Brain microvascular endothelial cell (primary cell): ENCODE measurements at regions not wholly inside any gene's neighbourhood (a gene's known extent, or its start where the extent isn't known, plus 50 kb on each side); places are given as distances from the start of the nearest gene placed in this dataset.
"Not testable (repeated sequence)": the region's sequence is repeated elsewhere in the genome, so short reads cannot be mapped to it uniquely, and the experiment has no call there.

Source experiments
- DNase-seq: peaks from one replicate; pipeline ENCODE4 v3.0.0-alpha.2; 2020
- H3K27ac ChIP-seq: fragments of 250-450 bp; sonication (Bioruptor Pico); 2 replicates; pipeline ENCODE4 v1.5.1; 2020; ENCODE audit warnings: mild to moderate bottlenecking, moderate library complexity
- H3K27me3 ChIP-seq: fragments of 250-450 bp; sonication (Bioruptor Pico); replicated peaks from 2 replicates; pipeline ENCODE4 v1.5.1; 2020; ENCODE audit warnings: mild to moderate bottlenecking
- H3K36me3 ChIP-seq: fragments of 250-450 bp; sonication (Bioruptor Pico); replicated peaks from 2 replicates; pipeline ENCODE4 v1.5.1; 2020; ENCODE audit warnings: mild to moderate bottlenecking
- H3K4me3 ChIP-seq: 2 replicates; pipeline ENCODE4 v1.5.1; 2011; ENCODE audit warnings: low read depth, mild to moderate bottlenecking, control low read depth, low read length, moderate library complexity
- in situ Hi-C: cut with HindIII; loops from 2 replicates; pipeline ENCODE4 v1.10.0; 2017; ENCODE audit warnings: low sequenced_read_pairs, low pct_ligation_motif_present
- TF ChIP-seq, protein P1 (sequence below): IDR thresholded peaks from 2 replicates; pipeline ENCODE4 v1.5.1; 2011; ENCODE audit warnings: low read depth, mild to moderate bottlenecking, moderate library complexity, low read length, control low read depth, inconsistent platforms; ENCODE audit errors: missing control alignments

DNA sequence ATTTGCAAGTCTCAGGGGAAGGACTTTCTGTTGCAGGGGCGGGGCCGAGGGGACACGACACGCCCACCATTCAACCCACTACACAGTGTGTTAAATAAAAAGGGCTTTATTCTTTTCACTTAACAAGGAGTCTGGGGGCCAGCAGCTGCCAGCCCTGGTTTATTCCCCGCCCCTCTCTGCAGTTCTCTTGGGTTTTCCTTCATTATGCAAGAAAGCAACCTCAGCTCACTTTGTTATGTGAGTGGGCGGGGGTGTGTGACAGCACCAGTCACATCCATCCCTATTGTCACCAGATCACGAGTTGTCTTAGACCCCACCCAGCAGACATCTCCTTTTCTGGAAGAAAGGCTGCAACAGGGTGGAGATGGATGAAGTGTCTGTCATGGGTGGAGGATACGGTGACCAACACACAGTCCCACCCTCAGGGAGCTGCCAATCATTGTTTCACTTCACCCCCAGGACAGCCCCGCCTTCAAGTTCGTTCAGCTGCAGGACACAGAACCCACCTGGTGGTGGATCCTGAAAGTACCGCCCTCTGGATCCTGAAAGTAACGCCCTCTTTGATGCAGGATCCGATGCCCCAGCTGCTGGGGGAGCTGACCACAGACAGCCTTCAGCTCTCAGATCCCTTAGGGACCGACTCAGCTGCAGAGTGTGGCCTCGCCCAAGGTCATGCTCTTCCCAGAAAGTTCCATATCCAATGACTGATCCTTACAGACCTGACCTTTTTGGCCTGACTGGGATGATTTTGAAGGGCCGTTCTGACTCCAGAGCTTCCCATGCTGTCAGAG lies 79.6 kb downstream of the SMIM20 start:
- in situ Hi-C loops: no loop called here
- no peak overlapping the region for H3K27ac ChIP-seq
- DNase-seq: no peak
- no peaks in the 10 kb centered on the region for H3K27me3 ChIP-seq
- TF ChIP-seq, protein P1, sequence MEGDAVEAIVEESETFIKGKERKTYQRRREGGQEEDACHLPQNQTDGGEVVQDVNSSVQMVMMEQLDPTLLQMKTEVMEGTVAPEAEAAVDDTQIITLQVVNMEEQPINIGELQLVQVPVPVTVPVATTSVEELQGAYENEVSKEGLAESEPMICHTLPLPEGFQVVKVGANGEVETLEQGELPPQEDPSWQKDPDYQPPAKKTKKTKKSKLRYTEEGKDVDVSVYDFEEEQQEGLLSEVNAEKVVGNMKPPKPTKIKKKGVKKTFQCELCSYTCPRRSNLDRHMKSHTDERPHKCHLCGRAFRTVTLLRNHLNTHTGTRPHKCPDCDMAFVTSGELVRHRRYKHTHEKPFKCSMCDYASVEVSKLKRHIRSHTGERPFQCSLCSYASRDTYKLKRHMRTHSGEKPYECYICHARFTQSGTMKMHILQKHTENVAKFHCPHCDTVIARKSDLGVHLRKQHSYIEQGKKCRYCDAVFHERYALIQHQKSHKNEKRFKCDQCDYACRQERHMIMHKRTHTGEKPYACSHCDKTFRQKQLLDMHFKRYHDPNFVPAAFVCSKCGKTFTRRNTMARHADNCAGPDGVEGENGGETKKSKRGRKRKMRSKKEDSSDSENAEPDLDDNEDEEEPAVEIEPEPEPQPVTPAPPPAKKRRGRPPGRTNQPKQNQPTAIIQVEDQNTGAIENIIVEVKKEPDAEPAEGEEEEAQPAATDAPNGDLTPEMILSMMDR: peak; percentile 64
- no peaks in the 10 kb centered on the region for H3K36me3 ChIP-seq
- no peak overlapping the region for H3K4me3 ChIP-seq

- H3K4me3 ChIP-seq, in situ Hi-C loops, H3K27me3 ChIP-seq, H3K36me3 ChIP-seq, H3K27ac ChIP-seq: not testable (repeated sequence)
- peak; percentile 60 for DNase-seq
Observed at GRCh38 chr4:25994577-25994976, 80.6 kb downstream of the SMIM20 start.

- TF ChIP-seq, protein P1: no peak
- in situ Hi-C loops: no loop called here
- Histone ChIP-seq H3K36me3 (no peaks in the 10 kb centered on the region), H3K4me3 (no peak overlapping the region), H3K27me3 (no peaks in the 10 kb centered on the region), H3K27ac (no peak overlapping the region)
- peak; percentile 3 for DNase-seq
Observed at GRCh38 chr4:26000274-26000950, 86.4 kb downstream of the SMIM20 start.

- no peaks in the 10 kb centered on the region for H3K27me3 ChIP-seq
- TF ChIP-seq, protein P1: no peak
- no peak for DNase-seq
- H3K36me3 ChIP-seq: no peaks in the 10 kb centered on the region
- in situ Hi-C loops: no loop called here
- H3K4me3 ChIP-seq: no peak overlapping the region
- no peak overlapping the region for H3K27ac ChIP-seq
Observed at GRCh38 chr4:26001413-26001812, 87.4 kb downstream of the SMIM20 start.

- in situ Hi-C loops: no loop called here
- TF ChIP-seq, protein P1: no peak
Observed at GRCh38 chr4:26001816-26002215, 87.8 kb downstream of the SMIM20 start.

GRCh38 chr4:26003056-26003455 lies 89.0 kb downstream of the SMIM20 start:
- no peak for DNase-seq
- in situ Hi-C loops: no loop called here
- no peak overlapping the region for H3K27ac ChIP-seq
- no peaks in the 10 kb centered on the region for H3K27me3 ChIP-seq
- TF ChIP-seq, protein P1: no peak
- H3K4me3 ChIP-seq: no peak overlapping the region
- H3K36me3 ChIP-seq: no peaks in the 10 kb centered on the region

More at GRCh38 chr4:26001816-26002215, 87.8 kb downstream of the SMIM20 start:
- no peak for DNase-seq
- Histone ChIP-seq H3K36me3 (no peaks in the 10 kb centered on the region), H3K4me3 (no peak overlapping the region), H3K27me3 (no peaks in the 10 kb centered on the region), H3K27ac (no peak overlapping the region)
